ENCODE measurements at regions not wholly inside any gene's neighbourhood (a gene's known extent, or its start where the extent isn't known, plus 50 kb on each side); places are given as distances from the start of the nearest gene placed in this dataset.

DNA sequence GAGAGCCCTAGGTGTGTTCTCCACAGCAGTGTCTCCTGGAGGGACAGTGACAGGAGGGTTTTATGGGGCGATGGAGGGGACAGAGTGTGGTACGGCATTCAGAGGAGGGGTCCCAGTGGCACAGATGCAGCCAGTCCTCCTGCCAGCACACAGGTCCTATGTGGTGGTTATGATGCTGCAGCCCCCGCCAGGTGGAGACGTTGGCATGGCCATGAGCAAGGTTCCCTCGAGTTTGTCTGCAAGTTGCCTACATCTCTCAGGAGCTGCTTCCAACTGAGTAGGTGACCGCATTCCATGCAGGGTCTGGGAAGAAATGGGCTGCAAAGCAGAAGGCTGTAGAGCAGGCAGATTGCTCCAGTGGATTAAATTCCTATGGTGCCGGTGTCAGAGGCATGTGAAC, 646.0 kb downstream of the TBC1D22A start:
- Histone ChIP-seq H3K9me2 (replicated peaks; ENCODE audit: control insufficient read depth, low read length) (no peaks in the 10 kb centered on the region), H3K79me2 (ENCODE audit: control insufficient read depth, low read length) (no peaks in the 10 kb centered on the region), H3K36me3 (ENCODE audit: control insufficient read depth, low read length) (no peaks in the 10 kb centered on the region), H3K27me3 (ENCODE audit: control insufficient read depth, low read length) (no peaks in the 10 kb centered on the region; the same call in 1 of the 2 replicates), H3F3A (ENCODE audit: control insufficient read depth, insufficient read depth) (no peaks in the 10 kb centered on the region), H3K4me3 (ENCODE audit: low read length) (no peak overlapping the region), H4K20me1 (ENCODE audit: control insufficient read depth, insufficient read depth, low read depth, low read length) (no peaks in the 10 kb centered on the region), H3K9me3 (ENCODE audit: control insufficient read depth, insufficient read depth, low read length) (no peaks in the 10 kb centered on the region), H3K4me2 (ENCODE audit: low read length) (no peak overlapping the region), H3K27ac (ENCODE audit: low read depth, low read length) (no peak overlapping the region), H3K4me1 (ENCODE audit: control insufficient read depth, low read length) (no peaks in the 10 kb centered on the region)
- no peak for TF ChIP-seq EZH2phosphoT487 (IDR thresholded peaks at IDR 0.05; ENCODE audit: borderline replicate concordance, low read length)
- TF ChIP-seq CTCF (IDR thresholded peaks at IDR 0.05; ENCODE audit: low read depth, low read length, poor library complexity, severe bottlenecking): no peak

DNA sequence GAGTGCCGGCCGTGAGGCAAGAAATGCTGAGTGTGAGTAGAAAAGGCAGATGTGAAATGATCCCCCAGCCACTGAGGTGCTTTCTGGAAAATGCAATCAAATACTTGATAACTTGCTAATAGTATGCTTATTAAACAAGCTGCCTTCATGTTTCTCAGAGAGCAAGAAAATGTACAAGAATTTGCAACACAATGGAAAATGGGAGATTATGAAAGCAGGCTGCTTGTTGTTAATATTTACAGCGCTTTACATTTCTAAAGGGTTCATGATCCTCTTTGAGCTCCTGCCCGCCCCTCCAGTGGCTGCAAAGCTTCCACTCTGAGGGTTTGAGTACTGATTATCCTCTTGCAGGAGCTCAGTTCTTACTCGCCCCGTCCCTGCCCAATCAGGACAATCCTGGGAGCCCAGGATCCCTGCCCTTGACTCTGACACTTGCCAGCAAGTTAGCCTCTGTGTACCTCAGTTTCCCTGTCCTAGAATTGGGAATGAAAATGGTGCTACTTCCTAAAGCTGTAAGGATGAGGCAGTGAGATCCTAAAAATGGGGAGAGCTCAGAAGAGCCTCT, 645.1 kb downstream of the TBC1D22A start:
- Histone ChIP-seq H3K9me3 (ENCODE audit: control insufficient read depth, insufficient read depth, low read length) (no peaks in the 10 kb centered on the region), H3K79me2 (ENCODE audit: control insufficient read depth, low read length) (no peaks in the 10 kb centered on the region), H3K4me2 (ENCODE audit: low read length) (no peak overlapping the region), H3F3A (ENCODE audit: control insufficient read depth, insufficient read depth) (no peaks in the 10 kb centered on the region), H3K9me2 (replicated peaks; ENCODE audit: control insufficient read depth, low read length) (no peaks in the 10 kb centered on the region), H4K20me1 (ENCODE audit: control insufficient read depth, insufficient read depth, low read depth, low read length) (no peaks in the 10 kb centered on the region), H3K27me3 (ENCODE audit: control insufficient read depth, low read length) (no peaks in the 10 kb centered on the region), H3K4me3 (ENCODE audit: low read length) (no peak overlapping the region), H3K27ac (ENCODE audit: low read depth, low read length) (no peak overlapping the region), H3K4me1 (ENCODE audit: control insufficient read depth, low read length) (no peaks in the 10 kb centered on the region), H3K36me3 (ENCODE audit: control insufficient read depth, low read length) (no peaks in the 10 kb centered on the region)
- TF ChIP-seq CTCF (IDR thresholded peaks at IDR 0.05; ENCODE audit: low read depth, low read length, poor library complexity, severe bottlenecking) (no peak), EZH2phosphoT487 (IDR thresholded peaks at IDR 0.05; ENCODE audit: borderline replicate concordance, low read length) (no peak)

DNA sequence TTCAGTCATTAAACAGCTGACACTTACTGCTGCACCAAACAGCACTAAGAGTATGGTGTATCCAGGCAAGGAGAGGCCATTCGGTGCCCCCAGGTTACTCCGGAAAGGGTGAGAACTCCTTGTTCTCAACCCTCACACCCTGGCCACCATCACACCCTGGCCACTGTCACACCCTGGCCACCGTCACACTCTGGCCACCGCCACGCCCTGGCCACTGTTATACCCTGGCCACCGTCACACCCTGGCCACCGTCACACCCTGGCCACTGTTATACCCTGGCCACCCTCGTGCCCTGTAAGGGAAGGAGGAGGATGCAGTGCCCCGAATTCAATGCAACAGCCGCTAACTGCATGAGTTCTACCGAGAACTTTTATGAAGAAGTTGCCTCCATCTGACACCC, 644.4 kb downstream of the TBC1D22A start:
- H3K4me2 ChIP-seq (ENCODE audit: low read length): no peak overlapping the region
- H3K9me2 ChIP-seq (replicated peaks; ENCODE audit: control insufficient read depth, low read length): no peaks in the 10 kb centered on the region
- H3K4me3 ChIP-seq (ENCODE audit: low read length): no peak overlapping the region
- no peaks in the 10 kb centered on the region for H3F3A ChIP-seq (ENCODE audit: control insufficient read depth, insufficient read depth)
- no peaks in the 10 kb centered on the region for H3K27me3 ChIP-seq (ENCODE audit: control insufficient read depth, low read length)
- H4K20me1 ChIP-seq (ENCODE audit: control insufficient read depth, insufficient read depth, low read depth, low read length): no peaks in the 10 kb centered on the region
- no peaks in the 10 kb centered on the region for H3K79me2 ChIP-seq (ENCODE audit: control insufficient read depth, low read length)
- H3K27ac ChIP-seq (ENCODE audit: low read depth, low read length): no peak overlapping the region
- no peaks in the 10 kb centered on the region for H3K4me1 ChIP-seq (ENCODE audit: control insufficient read depth, low read length)
- TF ChIP-seq EZH2phosphoT487 (IDR thresholded peaks at IDR 0.05; ENCODE audit: borderline replicate concordance, low read length) (no peak), CTCF (IDR thresholded peaks at IDR 0.05; ENCODE audit: low read depth, low read length, poor library complexity, severe bottlenecking) (no peak)
- no peaks in the 10 kb centered on the region for H3K9me3 ChIP-seq (ENCODE audit: control insufficient read depth, insufficient read depth, low read length)
- no peaks in the 10 kb centered on the region for H3K36me3 ChIP-seq (ENCODE audit: control insufficient read depth, low read length)
